ENCODE measurements at regions not wholly inside any gene's neighbourhood (a gene's known extent, or its start where the extent isn't known, plus 50 kb on each side); places are given as distances from the start of the nearest gene placed in this dataset.

- Mint-ChIP-seq H3K9me3 (ENCODE audit: unreplicated experiment) (peaks cover 2% of the 10 kb centered on the region), H3K4me3 (ENCODE audit: unreplicated experiment) (no peak overlapping the region), H3K27me3 (ENCODE audit: unreplicated experiment) (no peaks in the 10 kb centered on the region), H3K27ac (ENCODE audit: unreplicated experiment) (no peak overlapping the region), H3K36me3 (ENCODE audit: unreplicated experiment) (peaks cover 5% of the 10 kb centered on the region), H3K4me1 (ENCODE audit: low read depth, unreplicated experiment) (peaks cover 1% of the 10 kb centered on the region)
- DNase-seq, result no peak
- no peak for TF ChIP-seq CTCF (IDR thresholded peaks at IDR 0.05; ENCODE audit: partially characterized antibody, unreplicated experiment)
Observed at GRCh38 chr2:128682266-128682665, 363.6 kb upstream of the HS6ST1 start.

GRCh38 chr2:128682729-128683284 is 364.1 kb upstream of the HS6ST1 start:
- no peak overlapping the region for H3K27ac Mint-ChIP-seq (ENCODE audit: unreplicated experiment)
- peaks cover 2% of the 10 kb centered on the region for H3K9me3 Mint-ChIP-seq (ENCODE audit: unreplicated experiment)
- no peak overlapping the region for H3K4me3 Mint-ChIP-seq (ENCODE audit: unreplicated experiment)
- H3K4me1 Mint-ChIP-seq (ENCODE audit: low read depth, unreplicated experiment), result peaks cover 1% of the 10 kb centered on the region
- no peaks in the 10 kb centered on the region for H3K27me3 Mint-ChIP-seq (ENCODE audit: unreplicated experiment)
- TF ChIP-seq CTCF (IDR thresholded peaks at IDR 0.05; ENCODE audit: partially characterized antibody, unreplicated experiment), result no peak
- DNase-seq, result no peak
- peaks cover 5% of the 10 kb centered on the region for H3K36me3 Mint-ChIP-seq (ENCODE audit: unreplicated experiment)

- H3K27ac Mint-ChIP-seq (ENCODE audit: unreplicated experiment), result no peak overlapping the region
- H3K36me3 Mint-ChIP-seq (ENCODE audit: unreplicated experiment), result peaks cover 5% of the 10 kb centered on the region
- TF ChIP-seq CTCF (IDR thresholded peaks at IDR 0.05; ENCODE audit: partially characterized antibody, unreplicated experiment), result no peak
- H3K4me1 Mint-ChIP-seq (ENCODE audit: low read depth, unreplicated experiment), result peaks cover 1% of the 10 kb centered on the region
- peaks cover 2% of the 10 kb centered on the region for H3K9me3 Mint-ChIP-seq (ENCODE audit: unreplicated experiment)
- H3K4me3 Mint-ChIP-seq (ENCODE audit: unreplicated experiment), result no peak overlapping the region
- no peak for DNase-seq
- H3K27me3 Mint-ChIP-seq (ENCODE audit: unreplicated experiment), result no peaks in the 10 kb centered on the region
Observed at GRCh38 chr2:128684523-128684922, 365.9 kb upstream of the HS6ST1 start.

GRCh38 chr2:128685841-128686496 is 367.3 kb upstream of the HS6ST1 start:
- H3K4me1 Mint-ChIP-seq (ENCODE audit: low read depth, unreplicated experiment), result peaks cover 1% of the 10 kb centered on the region
- no peak for TF ChIP-seq CTCF (IDR thresholded peaks at IDR 0.05; ENCODE audit: partially characterized antibody, unreplicated experiment)
- H3K36me3 Mint-ChIP-seq (ENCODE audit: unreplicated experiment), result peaks cover 3% of the 10 kb centered on the region
- H3K27me3 Mint-ChIP-seq (ENCODE audit: unreplicated experiment), result peaks cover 2% of the 10 kb centered on the region
- no peak overlapping the region for H3K27ac Mint-ChIP-seq (ENCODE audit: unreplicated experiment)
- no peaks in the 10 kb centered on the region for H3K9me3 Mint-ChIP-seq (ENCODE audit: unreplicated experiment)
- no peak for DNase-seq
- no peak overlapping the region for H3K4me3 Mint-ChIP-seq (ENCODE audit: unreplicated experiment)

GRCh38 chr2:128686497-128686859 is 367.8 kb upstream of the HS6ST1 start:
- peaks cover 1% of the 10 kb centered on the region for H3K4me1 Mint-ChIP-seq (ENCODE audit: low read depth, unreplicated experiment)
- no peaks in the 10 kb centered on the region for H3K36me3 Mint-ChIP-seq (ENCODE audit: unreplicated experiment)
- H3K9me3 Mint-ChIP-seq (ENCODE audit: unreplicated experiment), result no peaks in the 10 kb centered on the region
- peaks cover 2% of the 10 kb centered on the region for H3K27me3 Mint-ChIP-seq (ENCODE audit: unreplicated experiment)
- no peak for TF ChIP-seq CTCF (IDR thresholded peaks at IDR 0.05; ENCODE audit: partially characterized antibody, unreplicated experiment)
- no peak overlapping the region for H3K4me3 Mint-ChIP-seq (ENCODE audit: unreplicated experiment)
- no peak overlapping the region for H3K27ac Mint-ChIP-seq (ENCODE audit: unreplicated experiment)
- DNase-seq, result no peak

Data from glutamatergic neuron (in vitro differentiated cells).